Muscle of leg (tissue), 3 donors: ENCODE measurements at regions not wholly inside any gene's neighbourhood (a gene's known extent, or its start where the extent isn't known, plus 50 kb on each side); places are given as distances from the start of the nearest gene placed in this dataset.

Experiments
- DNase-seq: peaks from one replicate; pipeline ENCODE4 v3.0.0; 2013
- H3K27ac ChIP-seq: one replicate; pipeline ENCODE4 v1.5.1; 2013; ENCODE audit warnings: mild to moderate bottlenecking, low read length, control low read depth
- H3K27me3 ChIP-seq: one replicate; pipeline ENCODE4 v1.6.1; 2013; ENCODE audit warnings: low read length; ENCODE audit not compliant: control insufficient read depth, insufficient read depth
- H3K36me3 ChIP-seq: one replicate; pipeline ENCODE4 v1.6.1; 2013; ENCODE audit warnings: low read length; ENCODE audit not compliant: control insufficient read depth, insufficient read depth
- H3K4me1 ChIP-seq: one replicate; pipeline ENCODE4 v1.6.1; 2013; ENCODE audit warnings: low read length; ENCODE audit not compliant: control insufficient read depth, insufficient read depth
- H3K4me3 ChIP-seq: one replicate; pipeline ENCODE4 v1.5.1; 2013; ENCODE audit warnings: low read length, control low read depth
- H3K9me3 ChIP-seq: replicated peaks from 2 replicates; pipeline ENCODE4 v1.6.1; 2013; ENCODE audit warnings: low read depth, low read length; ENCODE audit not compliant: control insufficient read depth
- WGBS: methylation state at CpG from one replicate; pipeline ENCODE4 v1.1.5; 2013; ENCODE audit warnings: missing lambda C conversion rate; ENCODE audit not compliant: insufficient coverage; 5-methylcytosine and 5-hydroxymethylcytosine counted together

DNA sequence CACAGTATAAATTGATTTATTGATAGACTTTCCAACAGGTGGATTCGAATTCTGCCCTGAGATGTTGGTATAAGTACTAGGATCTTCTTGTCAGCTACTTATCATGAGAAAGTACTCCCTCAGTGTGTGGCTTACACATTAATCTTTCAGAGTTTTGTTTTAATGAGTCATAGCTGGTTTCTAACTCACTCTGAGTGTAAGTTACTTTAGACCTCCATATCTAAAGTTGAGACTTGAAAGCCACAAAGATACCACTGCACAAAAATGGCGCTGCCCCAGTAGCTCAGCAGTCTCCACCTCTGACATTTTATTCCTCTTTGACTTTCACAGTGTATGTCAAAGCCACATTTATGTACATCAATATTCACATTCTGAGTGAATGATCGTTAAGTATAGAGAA is 318.5 kb downstream of the ARAP2 start:
- no peak for DNase-seq
- Histone ChIP-seq H3K27me3 (no peaks in the 10 kb centered on the region), H3K9me3 (no peaks in the 10 kb centered on the region), H3K4me3 (no peak overlapping the region), H3K36me3 (no peaks in the 10 kb centered on the region), H3K4me1 (no peaks in the 10 kb centered on the region), H3K27ac (no peak overlapping the region)
- no CpG with 5 or more reads among the region's 3 CpGs for WGBS

DNA sequence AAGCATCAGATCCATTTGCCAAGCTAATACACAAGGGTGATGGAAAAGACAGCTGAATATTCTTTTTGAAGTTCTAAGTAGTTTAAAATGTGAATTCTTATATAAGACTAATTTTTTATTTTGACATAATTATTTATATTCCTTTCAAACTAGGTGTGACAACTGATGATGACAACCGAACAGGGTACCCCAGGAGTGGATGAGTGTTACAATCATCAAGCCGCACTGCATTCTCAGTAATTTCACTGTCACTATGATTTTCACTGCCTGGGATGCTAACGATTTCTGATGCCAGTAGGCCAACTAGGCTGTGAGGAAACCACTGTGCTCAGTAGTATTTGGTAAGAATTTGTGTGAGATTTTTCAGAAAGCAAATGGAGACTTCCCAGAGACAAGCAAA is 317.5 kb downstream of the ARAP2 start:
- Histone ChIP-seq H3K9me3 (no peaks in the 10 kb centered on the region), H3K4me3 (no peak overlapping the region), H3K4me1 (no peaks in the 10 kb centered on the region), H3K36me3 (no peaks in the 10 kb centered on the region), H3K27ac (no peak overlapping the region), H3K27me3 (no peaks in the 10 kb centered on the region)
- WGBS, result 80% methylated on average over 2 of the region's 3 CpGs
- DNase-seq, result peak; percentile 15

DNA sequence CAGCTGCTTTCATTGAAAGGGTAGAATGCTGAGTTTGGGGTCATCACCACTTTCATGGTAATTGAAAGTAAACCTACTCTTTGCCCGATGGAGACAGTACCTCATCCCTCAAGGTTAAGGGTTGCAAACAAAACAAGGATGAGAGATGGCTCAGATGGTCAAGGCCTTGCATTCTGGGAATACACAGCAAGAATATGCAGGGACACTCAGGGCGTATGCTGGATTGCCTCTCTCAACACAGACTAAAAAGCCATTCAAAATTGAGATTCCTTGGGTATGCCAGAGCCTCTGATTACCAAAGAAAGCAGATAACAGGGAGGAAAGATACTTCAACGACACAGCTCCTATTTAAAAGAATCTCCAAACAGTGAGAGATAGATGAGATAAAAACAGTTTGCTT is 310.4 kb downstream of the ARAP2 start:
- Histone ChIP-seq H3K4me1 (no peaks in the 10 kb centered on the region), H3K27me3 (no peaks in the 10 kb centered on the region), H3K9me3 (no peaks in the 10 kb centered on the region), H3K27ac (no peak overlapping the region), H3K4me3 (no peak overlapping the region), H3K36me3 (no peaks in the 10 kb centered on the region)
- DNase-seq, result no peak
- WGBS, result no CpG with 5 or more reads among the region's 3 CpGs

DNA sequence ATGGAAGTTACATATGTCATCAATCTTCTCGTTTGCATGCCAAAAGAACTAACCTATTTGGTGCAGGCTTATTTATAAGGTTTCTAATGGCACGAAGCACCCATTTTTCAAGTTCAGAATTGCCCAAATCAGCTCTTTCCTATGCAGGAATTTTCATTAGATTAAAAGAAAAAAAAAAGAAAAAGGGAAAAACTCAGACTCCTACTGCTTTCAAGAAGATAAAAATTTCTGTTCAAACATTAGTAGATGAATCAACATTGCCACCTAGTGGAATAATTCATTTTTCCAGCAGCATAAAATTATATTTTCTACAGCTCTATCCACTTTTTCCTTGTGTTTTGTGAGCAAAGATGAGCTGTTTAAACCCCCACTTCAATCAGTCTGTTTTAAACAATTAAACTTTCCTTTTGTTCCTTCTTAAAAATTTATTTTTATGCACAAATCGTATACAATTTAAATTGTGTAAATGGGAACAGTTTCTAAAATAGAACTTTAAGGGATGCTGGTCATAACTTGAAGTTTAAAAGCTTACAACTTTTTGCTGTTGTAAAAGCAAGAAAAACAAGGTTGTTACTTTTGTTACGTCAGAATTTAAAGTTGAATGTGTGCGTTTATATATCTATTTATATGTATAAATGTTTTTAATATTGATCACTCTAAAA is 309.9 kb downstream of the ARAP2 start:
- Histone ChIP-seq H3K4me1 (no peaks in the 10 kb centered on the region), H3K9me3 (no peaks in the 10 kb centered on the region), H3K4me3 (no peak overlapping the region), H3K36me3 (no peaks in the 10 kb centered on the region), H3K27me3 (no peaks in the 10 kb centered on the region), H3K27ac (no peak overlapping the region)
- WGBS, result no CpG with 5 or more reads among the region's 5 CpGs
- peak; percentile 73 for DNase-seq

DNA sequence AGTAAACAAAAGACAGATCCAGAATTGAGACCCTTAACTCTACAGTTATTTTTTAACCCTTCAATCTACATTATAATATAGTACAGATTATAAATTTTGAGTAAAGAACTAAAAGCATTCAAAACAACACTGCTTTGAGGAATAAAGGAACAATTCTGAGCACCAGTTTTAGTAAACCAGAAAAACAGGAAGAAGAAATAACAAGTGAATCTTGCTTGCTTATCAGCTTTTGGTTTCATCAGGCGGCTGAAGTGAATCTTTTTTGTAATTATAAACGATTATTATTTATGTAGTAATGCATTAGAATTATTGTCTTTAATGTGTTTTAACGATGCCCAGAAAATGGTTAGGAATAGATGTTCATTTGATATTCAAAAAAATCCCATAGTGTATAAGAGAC is 305.4 kb downstream of the ARAP2 start:
- no peak overlapping the region for H3K4me3 ChIP-seq
- H3K4me1 ChIP-seq, result no peaks in the 10 kb centered on the region
- no peak overlapping the region for H3K27ac ChIP-seq
- peak; percentile 32 for DNase-seq
- H3K36me3 ChIP-seq, result no peaks in the 10 kb centered on the region
- WGBS, result no CpG with 5 or more reads among the region's 3 CpGs
- H3K27me3 ChIP-seq, result no peaks in the 10 kb centered on the region
- H3K9me3 ChIP-seq, result no peaks in the 10 kb centered on the region

DNA sequence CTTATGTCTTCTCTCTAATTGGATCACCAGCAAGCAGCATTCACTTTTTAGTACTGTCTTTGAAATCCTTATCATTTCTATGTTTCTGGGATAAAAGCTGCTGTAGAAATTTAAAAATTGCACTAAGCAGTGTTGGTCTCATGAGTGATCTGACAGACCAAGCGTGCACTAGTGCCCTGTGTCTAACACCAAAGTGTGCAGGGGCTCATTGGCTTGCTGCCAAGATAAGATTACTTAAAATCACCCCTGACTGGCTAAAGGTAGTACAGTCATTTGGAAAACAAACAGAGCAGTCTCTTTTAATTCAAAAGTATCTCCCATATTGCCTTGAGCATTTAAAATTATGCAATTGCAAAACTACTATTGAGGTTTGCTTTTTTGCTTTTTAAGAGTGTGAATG is 304.6 kb downstream of the ARAP2 start:
- H3K36me3 ChIP-seq, result no peaks in the 10 kb centered on the region
- no peaks in the 10 kb centered on the region for H3K27me3 ChIP-seq
- H3K27ac ChIP-seq, result no peak overlapping the region
- 60% methylated on average over 1 of the region's 1 CpG for WGBS
- no peaks in the 10 kb centered on the region for H3K9me3 ChIP-seq
- DNase-seq, result no peak
- H3K4me1 ChIP-seq, result no peaks in the 10 kb centered on the region
- H3K4me3 ChIP-seq, result no peak overlapping the region

DNA sequence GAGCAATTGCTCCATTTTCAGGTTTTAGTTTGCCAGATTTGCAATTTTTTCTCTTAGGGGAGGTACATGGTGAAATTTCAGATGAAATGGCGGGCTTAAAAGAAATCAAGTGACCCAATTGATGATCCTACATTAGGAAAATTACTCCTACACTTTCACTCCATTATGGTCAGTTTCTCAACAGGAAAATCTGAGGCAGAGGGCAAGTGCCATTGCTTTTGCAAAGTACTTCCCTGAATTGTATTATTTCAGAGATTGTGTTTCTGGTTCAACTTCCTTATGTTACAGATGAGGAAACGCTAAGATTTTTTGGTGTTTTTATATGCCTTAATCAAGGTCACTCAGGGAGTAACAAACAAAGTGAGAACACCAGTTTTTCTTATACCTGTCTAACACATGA is 302.2 kb downstream of the ARAP2 start:
- Histone ChIP-seq H3K27me3 (no peaks in the 10 kb centered on the region), H3K4me1 (no peaks in the 10 kb centered on the region), H3K4me3 (no peak overlapping the region), H3K27ac (no peak overlapping the region), H3K9me3 (no peaks in the 10 kb centered on the region), H3K36me3 (no peaks in the 10 kb centered on the region)
- peak; percentile 4 for DNase-seq
- no CpG with 5 or more reads among the region's 2 CpGs for WGBS

DNA sequence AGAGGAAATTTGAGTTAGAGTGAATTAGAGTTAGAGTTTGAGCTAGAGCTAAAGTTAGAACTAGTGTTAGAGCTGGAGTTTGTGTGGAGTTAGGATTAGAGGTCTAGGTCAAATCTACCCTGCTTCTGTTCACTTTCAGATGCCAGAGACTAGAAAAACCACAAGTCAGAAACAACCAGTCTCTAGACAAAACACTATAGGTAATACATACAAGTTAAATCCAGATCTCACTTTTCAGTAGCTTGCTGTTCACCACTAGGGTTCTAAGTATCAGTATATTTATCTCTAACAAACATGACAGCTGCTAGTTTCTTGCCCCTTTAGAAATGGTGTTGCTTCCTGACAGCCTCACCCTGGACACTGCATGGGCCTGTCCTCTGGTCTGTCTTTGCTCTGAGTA is 300.7 kb downstream of the ARAP2 start:
- H3K27me3 ChIP-seq, result no peaks in the 10 kb centered on the region
- DNase-seq, result no peak
- H3K36me3 ChIP-seq, result no peaks in the 10 kb centered on the region
- H3K27ac ChIP-seq, result no peak overlapping the region
- no peaks in the 10 kb centered on the region for H3K9me3 ChIP-seq
- H3K4me1 ChIP-seq, result no peaks in the 10 kb centered on the region
- H3K4me3 ChIP-seq, result no peak overlapping the region

DNA sequence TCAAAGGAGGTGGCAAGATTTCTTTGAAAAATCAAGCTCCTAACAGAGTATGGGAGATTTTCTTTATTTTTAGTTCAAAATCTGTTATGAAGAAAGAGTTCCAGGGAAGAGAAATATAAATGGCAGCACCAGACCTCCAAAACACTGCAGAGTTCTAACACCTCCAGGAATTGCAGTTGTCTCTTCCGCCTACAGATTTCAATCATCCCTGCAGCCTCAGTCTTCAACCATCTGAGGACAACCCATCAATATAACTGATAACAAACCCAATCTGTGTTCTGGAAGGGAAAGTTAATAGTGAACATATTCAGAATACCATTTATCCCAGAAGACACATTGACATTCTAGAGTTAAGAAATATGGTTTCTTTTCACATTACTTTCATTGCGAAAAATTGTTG is 296.1 kb downstream of the ARAP2 start:
- no peaks in the 10 kb centered on the region for H3K27me3 ChIP-seq
- no peak for DNase-seq
- WGBS, result no CpG with 5 or more reads among the region's 2 CpGs
- no peak overlapping the region for H3K27ac ChIP-seq
- no peaks in the 10 kb centered on the region for H3K36me3 ChIP-seq
- peaks cover 3% of the 10 kb centered on the region for H3K9me3 ChIP-seq
- H3K4me3 ChIP-seq, result no peak overlapping the region
- no peaks in the 10 kb centered on the region for H3K4me1 ChIP-seq

DNA sequence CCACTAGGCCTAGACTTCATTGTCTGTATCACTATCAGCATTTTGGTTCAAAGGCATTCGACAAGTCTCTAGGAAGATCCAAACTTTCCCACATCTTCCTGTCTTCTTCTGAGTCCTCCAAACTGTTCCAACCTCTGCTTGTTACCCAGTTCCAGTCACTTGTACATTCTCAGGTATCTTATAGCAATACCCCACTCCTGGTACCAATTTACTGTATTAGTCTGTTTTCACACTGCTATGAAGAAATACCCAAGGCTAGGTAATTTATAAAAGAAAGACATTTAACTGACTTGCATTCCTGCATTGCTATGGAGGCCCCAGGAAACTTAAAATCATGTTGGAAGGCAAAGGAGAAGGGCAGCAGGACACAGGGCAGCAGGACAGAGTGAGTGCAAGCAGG is 293.9 kb downstream of the ARAP2 start:
- DNase-seq, result no peak
- H3K9me3 ChIP-seq, result peaks cover 3% of the 10 kb centered on the region
- WGBS, result 100% methylated on average over 1 of the region's 1 CpG
- H3K36me3 ChIP-seq, result no peaks in the 10 kb centered on the region
- no peaks in the 10 kb centered on the region for H3K27me3 ChIP-seq
- no peak overlapping the region for H3K27ac ChIP-seq
- H3K4me1 ChIP-seq, result no peaks in the 10 kb centered on the region
- H3K4me3 ChIP-seq, result no peak overlapping the region

DNA sequence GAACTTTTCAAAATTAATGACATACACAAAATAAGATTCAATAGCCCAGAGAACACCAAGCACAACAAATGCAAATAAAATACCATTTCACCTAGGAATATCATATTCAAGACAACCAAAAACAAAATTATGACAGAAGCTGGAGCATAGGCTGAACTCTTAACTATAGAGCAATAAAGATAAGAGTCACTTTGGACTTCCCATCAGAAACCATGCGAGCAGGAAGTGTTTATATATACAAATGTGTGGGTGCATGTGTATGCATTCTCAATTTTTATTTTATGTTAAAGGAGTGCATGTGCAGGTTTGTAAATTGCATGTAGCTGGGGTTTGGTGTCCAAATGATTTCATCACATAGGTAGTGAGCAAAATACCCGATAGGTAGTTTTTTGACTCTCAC is 291.6 kb downstream of the ARAP2 start:
- Histone ChIP-seq H3K4me3 (no peak overlapping the region), H3K27ac (no peak overlapping the region), H3K27me3 (no peaks in the 10 kb centered on the region), H3K36me3 (no peaks in the 10 kb centered on the region), H3K4me1 (no peaks in the 10 kb centered on the region), H3K9me3 (peaks cover 3% of the 10 kb centered on the region)
- no CpG with 5 or more reads among the region's 2 CpGs for WGBS
- no peak for DNase-seq
